HG03378 (cell line): ENCODE measurements at regions not wholly inside any gene's neighbourhood (a gene's known extent, or its start where the extent isn't known, plus 50 kb on each side); places are given as distances from the start of the nearest gene placed in this dataset.

Experiments used
- ATAC-seq: cut with Tn5 transposase; IDR thresholded peaks from one replicate; pipeline ENCODE4 v1.9.1; 2021; ENCODE audit warnings: mild to moderate bottlenecking, moderate library complexity; ENCODE audit not compliant: unreplicated experiment

DNA sequence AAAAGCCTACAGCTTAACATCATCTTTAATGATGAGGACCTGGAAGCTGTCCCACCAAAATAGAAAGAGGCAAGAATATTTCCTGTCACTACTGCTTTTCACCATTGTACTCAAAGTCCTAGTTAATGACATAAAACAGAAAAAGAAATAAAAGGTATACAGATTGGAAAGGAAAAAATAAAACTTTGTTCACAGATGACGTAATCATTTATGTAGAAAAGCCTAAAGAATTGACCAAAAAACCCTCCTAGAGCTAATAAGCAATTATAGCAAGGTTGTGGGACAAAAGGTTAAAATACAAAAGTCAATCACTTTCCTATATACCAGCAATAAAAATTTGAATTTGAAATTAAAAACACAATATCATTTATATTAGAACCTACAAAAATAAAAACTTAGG, 97.2 kb upstream of the MDGA2 start:
- ATAC-seq = no peak

DNA sequence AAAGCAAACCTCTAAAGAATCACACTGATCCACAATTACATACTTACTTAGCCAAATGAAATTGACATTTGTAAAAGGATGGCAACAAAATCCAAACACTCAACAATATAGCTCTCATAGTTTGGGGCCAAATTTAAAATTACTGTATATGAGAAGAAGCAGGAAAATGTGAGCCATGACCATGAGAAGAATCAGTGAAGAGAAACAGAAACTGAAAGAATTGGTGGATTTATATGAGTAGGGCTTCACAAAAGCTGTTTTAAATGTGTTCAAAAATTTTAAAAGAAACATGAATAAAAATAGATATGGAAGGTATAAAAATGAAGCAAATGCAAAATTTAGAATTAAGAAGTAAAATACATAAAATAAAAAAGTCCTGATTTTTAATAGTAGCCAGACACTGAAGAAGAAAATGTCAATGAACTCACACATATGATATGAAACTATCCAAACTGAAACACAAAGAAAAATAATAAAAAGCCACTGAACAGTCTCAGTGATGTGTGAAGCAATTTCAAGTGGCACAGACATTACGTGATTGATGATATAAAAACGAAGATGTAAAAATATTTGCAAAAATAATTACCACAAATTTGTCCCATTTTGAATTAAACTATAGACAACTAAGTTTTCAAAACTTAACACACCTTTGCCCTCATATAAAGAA, 87.9 kb upstream of the MDGA2 start:
- ATAC-seq = no peak

DNA sequence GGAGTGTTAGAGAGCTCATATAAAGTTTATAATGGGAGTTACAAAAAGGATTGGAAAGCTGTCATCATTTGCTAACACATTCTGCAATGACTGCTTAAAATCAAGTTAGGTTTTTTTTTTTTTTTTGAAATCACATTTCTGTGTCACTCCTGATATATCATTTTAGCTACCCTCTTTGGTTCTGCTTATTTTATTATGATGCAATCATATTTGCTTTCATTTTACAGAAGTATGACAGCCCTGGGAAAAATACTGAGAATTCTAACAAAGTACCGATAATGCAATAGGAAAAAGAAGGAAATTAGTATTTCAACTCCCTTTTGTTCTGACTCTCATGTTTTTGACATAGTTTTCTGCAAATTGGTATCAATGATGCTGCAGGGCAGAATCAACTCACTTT, 71.6 kb upstream of the MDGA2 start:
- ATAC-seq = no peak

DNA sequence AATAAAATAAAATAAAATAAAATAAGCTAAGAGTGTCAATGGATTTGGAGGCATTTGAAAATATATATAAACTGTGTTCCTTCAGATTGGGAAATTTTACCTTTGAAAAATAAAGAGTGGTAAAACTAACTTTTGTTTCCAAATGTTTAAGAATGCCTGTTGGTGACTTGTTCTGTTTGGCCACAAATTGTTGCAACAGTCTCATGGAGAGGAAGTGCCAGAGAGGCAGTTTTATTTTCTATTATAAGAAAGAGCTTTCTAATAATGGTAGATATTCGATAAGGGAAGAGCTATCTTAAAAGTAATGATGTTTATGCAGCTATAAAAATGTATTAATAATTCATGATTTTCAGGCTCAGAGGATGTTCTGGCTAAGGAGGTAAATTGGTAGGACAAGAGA, 68.8 kb upstream of the MDGA2 start:
- no peak for ATAC-seq

DNA sequence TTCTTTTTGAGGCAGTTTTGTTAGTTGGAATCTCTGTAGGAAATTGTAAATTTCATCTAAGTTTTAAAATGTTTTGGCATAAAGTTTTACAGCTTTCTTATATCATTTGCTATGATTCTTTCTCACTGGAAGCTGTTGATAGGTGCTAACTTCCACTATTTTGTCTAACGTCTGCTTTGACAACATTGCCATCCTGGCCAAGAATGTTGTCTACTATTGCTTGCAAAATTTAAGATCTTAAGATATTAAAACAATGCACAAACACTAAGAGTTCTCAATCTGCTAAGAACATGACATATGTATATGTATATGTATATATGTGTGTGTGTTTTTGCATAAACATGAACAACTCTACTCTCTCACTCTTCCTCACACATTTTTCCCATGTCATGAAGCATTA, 64.1 kb upstream of the MDGA2 start:
- ATAC-seq = no peak

DNA sequence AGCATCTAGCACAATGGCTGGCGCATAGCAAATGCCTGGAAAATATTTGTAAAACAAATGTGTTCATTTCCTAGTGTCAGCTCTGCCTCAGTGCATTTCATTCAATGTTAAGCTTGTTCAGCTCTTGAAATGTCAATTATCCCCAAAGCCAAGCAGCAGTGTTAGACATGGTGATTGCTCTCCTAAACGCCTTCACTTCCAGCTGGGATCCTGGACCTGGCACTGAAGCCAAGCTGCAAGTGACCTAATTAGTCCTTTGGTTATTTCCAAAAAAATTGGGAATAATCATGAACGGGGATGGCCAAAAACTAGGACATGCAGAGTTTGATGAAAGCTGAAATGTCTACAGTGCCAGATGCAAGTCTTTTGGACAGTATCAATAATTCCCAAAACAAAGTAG, 54.9 kb upstream of the MDGA2 start:
- ATAC-seq = no peak
